NCI-H345 (cell line): ENCODE measurements at regions not wholly inside any gene's neighbourhood (a gene's known extent, or its start where the extent isn't known, plus 50 kb on each side); places are given as distances from the start of the nearest gene placed in this dataset.

Experiments
- DNase-seq: peaks from one replicate; lab custom pipeline; 2025; lab: John Stamatoyannopoulos, UW

GRCh38 chr6:111958534-111958933 is 85.3 kb upstream of the FYN start:
- DNase-seq = no peak

- no peak for DNase-seq
Measured at GRCh38 chr6:111959766-111960165, 86.5 kb upstream of the FYN start.

GRCh38 chr6:111967131-111967530 is 86.8 kb upstream of the CCN6 start:
- DNase-seq = no peak

DNA sequence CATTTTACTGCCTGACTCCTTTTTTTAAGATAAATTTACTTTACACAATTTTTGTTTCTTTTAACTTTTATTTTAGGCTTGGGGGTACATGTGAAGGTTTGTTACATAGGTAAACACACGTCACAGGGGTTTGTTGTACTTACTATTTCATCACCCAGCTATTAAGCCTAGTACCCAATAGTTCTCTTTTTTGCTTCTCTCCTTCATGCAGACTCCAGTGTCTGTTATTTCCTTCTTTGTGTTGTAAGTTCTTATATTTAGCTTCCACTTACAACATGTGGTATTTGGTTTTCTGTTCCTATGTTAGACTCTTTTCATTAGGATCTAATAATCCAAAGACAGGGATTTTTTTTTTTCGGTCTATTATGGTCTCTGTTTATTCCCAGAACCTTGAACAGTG is 83.5 kb upstream of the CCN6 start:
- no peak for DNase-seq

DNA sequence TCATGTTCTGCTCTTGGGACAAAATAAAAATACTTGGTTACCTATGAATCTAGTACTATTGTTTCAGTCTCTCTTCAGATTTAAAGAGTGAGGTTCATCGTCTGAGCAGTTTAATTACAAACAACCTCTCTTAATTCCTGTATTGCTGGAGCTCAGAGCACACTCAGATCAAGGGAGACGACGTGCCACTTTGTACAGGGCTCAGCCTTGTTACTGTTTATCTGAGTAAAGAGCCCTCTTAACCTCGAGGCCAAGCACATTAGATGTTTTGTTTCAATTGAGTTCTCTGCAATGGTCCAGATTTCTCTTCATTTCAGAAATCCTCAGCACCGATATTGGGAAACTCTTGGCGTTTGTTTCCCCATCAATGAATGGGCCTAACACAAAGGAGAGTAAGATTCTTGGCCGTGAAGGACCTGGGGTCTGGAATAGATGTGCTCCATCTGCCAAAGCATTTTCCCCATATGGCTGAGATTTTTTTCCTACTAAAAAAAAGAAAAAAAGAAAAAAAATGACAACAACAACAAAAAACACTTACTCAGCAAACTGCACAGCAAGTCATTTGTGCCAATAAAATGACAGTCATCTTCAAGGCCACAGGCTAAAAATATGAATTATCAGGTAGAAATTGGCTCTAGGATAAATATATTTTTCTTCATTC is 82.6 kb upstream of the CCN6 start:
- DNase-seq = no peak

DNA sequence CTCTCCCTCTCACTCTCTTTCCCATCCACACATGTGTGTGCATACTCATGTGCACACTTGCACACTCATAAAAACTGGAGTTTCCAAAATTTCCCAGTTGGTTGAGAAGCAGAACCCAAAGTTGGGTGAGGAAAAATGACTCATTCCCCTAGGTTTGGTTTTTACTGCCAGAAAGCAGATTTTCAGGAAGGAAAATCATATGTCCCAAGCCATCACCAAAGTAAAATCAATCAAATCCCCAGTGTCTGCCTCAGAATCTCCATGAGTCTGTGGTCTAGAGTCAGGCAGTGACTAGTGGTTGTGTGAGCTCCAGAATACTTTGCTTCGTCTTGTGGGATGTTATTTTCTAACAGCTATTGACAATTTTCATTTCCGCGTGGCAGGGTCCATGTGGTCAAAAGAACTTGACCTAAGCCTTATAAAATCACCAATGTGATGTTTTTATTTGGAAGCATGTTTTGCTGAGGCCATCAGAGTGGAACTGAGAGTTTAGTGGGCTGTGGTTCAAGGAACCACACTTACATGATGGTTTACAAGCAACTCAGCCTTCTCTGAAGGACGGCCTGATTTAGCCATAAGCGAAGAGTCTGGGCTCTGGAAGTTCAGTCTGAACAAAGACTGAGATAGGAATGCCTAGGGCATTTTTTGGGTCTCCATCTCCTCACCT is 81.9 kb upstream of the CCN6 start:
- no peak for DNase-seq

GRCh38 chr6:111972745-111973117 is 81.2 kb upstream of the CCN6 start:
- DNase-seq = no peak

- no peak for DNase-seq
Measured at GRCh38 chr6:111973118-111973761, 80.7 kb upstream of the CCN6 start.

DNA sequence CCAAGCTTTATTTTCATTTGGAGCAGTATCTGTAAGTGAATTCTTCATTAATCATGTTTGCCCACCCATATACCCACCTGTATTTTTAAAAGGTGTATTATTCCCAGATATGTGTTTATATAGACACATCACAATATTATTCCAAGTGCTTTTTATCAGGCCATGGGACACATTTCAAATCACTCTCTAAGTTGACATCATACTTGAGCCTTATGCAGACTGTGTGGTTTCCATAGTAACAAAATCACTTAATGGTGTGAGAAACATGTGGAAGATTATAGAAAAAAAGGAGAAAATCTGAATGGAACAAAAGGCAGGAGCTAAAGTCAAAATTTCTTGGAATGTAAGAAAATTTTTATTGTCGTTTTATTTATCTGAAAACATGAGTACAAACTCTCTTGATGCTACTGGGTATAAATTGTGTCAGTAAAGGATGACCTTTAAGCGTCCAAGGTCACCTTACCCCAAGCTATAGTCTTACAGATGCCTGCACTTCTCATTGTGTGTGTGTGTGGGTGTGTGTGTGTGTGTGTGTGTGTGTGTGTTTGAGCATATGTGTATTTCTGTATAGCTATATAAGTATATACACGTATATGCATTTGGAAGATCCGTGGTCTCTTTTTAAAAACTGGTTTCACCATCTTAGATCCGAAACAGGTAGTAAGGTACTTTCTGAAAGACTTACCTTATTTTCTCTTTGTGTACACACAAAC is 79.8 kb upstream of the CCN6 start:
- DNase-seq = no peak

GRCh38 chr6:111975466-111975865 is 78.4 kb upstream of the CCN6 start:
- no peak for DNase-seq

DNA sequence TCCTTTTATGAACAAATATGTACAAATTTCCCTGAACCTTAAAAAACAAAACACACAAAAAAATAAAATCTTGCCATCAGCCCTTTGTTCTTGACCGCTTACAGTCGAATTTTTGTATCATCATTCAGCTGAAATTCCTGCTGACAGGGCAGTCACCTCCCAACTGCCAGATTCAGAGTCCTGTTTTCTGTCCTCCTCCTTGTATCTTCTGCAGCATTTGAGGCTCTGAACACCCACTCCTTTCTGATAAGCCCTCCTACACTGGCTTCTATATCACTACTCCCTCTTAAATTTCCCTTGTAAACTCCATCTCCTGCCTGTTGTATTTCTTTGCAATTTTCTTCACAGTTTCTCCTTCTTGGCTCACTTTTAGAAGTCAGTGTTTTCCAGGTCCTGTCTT is 77.8 kb upstream of the CCN6 start:
- DNase-seq = no peak

GRCh38 chr6:111978532-111979149 is 75.3 kb upstream of the CCN6 start:
- peak; percentile 13 for DNase-seq

DNA sequence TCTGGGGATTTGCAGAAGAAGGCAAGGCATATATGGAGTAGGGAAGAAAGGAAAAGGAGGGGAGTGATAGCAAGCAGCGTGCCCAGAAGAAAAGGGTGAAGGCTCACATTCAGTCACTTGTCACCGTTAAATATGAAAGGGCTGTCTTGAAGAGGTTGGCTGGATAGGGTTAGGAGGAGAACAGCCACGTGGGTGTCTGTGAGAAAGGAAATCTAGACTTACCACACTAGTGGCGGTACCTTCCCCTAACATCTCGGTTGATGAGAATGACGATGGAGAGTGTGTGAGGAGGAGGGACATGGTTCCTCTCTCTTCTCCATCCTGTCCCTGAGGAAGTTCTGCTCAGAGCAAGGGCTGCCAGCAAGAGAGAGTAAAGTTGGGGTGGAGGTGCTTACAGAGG is 74.3 kb upstream of the CCN6 start:
- no peak for DNase-seq

GRCh38 chr6:111980143-111980542 is 73.8 kb upstream of the CCN6 start:
- no peak for DNase-seq

GRCh38 chr6:111980971-111981840 is 72.7 kb upstream of the CCN6 start:
- no peak for DNase-seq

DNA sequence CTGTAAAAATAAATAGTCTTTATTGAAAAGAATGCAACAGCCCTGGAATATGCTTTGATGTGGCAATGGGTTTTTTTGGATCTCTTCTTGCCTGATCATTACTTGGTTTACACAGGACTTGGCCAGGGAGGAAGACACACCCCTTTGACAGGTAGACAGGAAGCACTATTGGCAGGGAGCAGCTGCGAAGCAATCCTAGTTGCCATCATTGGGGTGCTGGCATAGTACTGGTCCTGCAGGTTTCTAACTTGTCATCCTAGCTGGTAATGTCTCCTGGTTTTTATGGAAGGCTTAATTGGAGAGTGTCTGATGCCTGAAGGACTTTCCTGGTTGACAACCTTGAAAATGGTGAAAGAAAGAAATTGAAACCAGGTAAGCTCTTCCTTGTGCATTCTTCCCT is 71.2 kb upstream of the CCN6 start:
- peak; percentile 32 for DNase-seq

DNA sequence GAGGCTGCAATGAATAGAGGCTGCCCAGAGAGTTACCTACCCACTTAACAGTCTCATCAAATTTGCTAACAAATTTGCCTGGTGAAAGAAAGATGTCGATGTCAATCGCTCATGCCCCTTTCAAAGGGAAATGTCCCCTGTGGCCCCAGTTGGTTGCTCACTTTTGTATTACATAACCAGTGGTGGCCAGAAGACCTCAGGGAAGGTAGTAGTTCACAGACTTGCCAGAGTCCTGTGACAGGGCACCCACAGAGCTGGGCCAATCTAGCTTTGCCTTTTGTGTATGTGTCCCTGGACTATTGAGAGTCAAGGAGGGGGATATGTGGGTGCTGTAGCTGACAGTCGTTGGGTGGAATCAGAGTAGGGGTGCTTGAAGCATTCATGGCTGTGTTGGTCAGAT is 70.7 kb upstream of the CCN6 start:
- DNase-seq = no peak

GRCh38 chr6:111984081-111984480 is 69.8 kb upstream of the CCN6 start:
- no peak for DNase-seq

- no peak for DNase-seq
Measured at GRCh38 chr6:111984516-111985201, 69.2 kb upstream of the CCN6 start.

DNA sequence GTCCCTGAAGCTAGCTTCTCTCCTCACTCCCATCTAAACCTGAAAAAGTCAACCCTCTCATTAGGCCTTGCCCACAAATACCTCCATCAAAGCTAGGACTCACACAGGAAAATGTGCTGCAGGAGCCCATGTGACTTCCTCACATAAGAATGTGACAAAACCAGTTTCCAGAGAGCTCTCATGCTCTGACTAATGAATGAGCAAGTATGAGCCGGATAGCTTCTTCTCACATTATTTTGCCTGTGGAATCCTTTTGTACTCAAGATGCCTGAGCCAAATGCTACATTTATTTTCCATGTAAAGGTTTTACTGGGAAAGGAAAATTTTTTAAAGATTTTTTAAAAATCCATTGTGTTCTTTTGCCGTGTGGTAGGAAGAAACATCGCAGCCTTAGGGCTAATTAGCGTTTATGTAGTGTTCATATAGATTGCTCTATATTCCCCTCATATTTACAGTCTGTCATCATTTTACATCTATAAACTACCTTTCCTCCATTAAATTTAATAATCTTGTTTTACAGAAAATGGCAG is 68.6 kb upstream of the CCN6 start:
- peak; percentile 83 for DNase-seq

GRCh38 chr6:111986651-111987050 is 67.3 kb upstream of the CCN6 start:
- no peak for DNase-seq
